MM.1S (cell line): ENCODE measurements at regions not wholly inside any gene's neighbourhood (a gene's known extent, or its start where the extent isn't known, plus 50 kb on each side); places are given as distances from the start of the nearest gene placed in this dataset.
"Not testable (repeated sequence)": the region's sequence is repeated elsewhere in the genome, so short reads cannot be mapped to it uniquely, and the experiment has no call there.

Experiments
- DNase-seq: peaks from one replicate; pipeline ENCODE4 v3.0.0-alpha.2; 2015
- H2AFZ ChIP-seq: fragments of 300-600 bp; sonication (generic); 2 replicates; pipeline ENCODE4 v1.6.0; 2016; ENCODE audit warnings: antibody characterized with exemption, low read length
- H3F3A ChIP-seq: fragments of 300-600 bp; sonication (generic); 2 replicates; pipeline ENCODE4 v1.6.1; 2016; ENCODE audit warnings: mild to moderate bottlenecking, antibody characterized with exemption, low read length, moderate library complexity, mixed read lengths; ENCODE audit not compliant: insufficient read depth
- H3K27ac ChIP-seq: fragments of 300-600 bp; sonication (generic); 2 replicates; pipeline ENCODE4 v1.5.1; 2016; ENCODE audit warnings: mild to moderate bottlenecking, low read length
- H3K27me3 ChIP-seq: fragments of 300-600 bp; sonication (generic); replicated peaks from 2 replicates; pipeline ENCODE4 v1.6.0; 2016; ENCODE audit warnings: low read length; ENCODE audit not compliant: insufficient read depth
- H3K36me3 ChIP-seq: fragments of 300-600 bp; sonication (generic); replicated peaks from 2 replicates; pipeline ENCODE4 v1.6.1; 2016; ENCODE audit warnings: mild to moderate bottlenecking, low read length, mixed read lengths; ENCODE audit not compliant: insufficient read depth
- H3K4me1 ChIP-seq: fragments of 300-600 bp; sonication (generic); 2 replicates; pipeline ENCODE4 v1.6.1; 2016; ENCODE audit warnings: low read length, mixed read lengths
- H3K4me2 ChIP-seq: fragments of 300-600 bp; sonication (generic); 2 replicates; pipeline ENCODE4 v1.6.0; 2016; ENCODE audit warnings: low read depth, low read length
- H3K4me3 ChIP-seq: fragments of 300-600 bp; sonication (generic); 2 replicates; pipeline ENCODE4 v1.5.1; 2016; ENCODE audit warnings: low read length, mixed read lengths
- H3K79me2 ChIP-seq: fragments of 300-600 bp; sonication (generic); 2 replicates; pipeline ENCODE4 v1.6.1; 2016; ENCODE audit warnings: mixed run types, low read length, mixed read lengths
- H3K9ac ChIP-seq: fragments of 300-600 bp; sonication (generic); 2 replicates; pipeline ENCODE4 v1.6.1; 2016; ENCODE audit warnings: low read length, mixed read lengths
- H3K9me2 ChIP-seq: fragments of 300-600 bp; sonication (generic); replicated peaks from 2 replicates; pipeline ENCODE4 v1.6.1; 2016; ENCODE audit warnings: mild to moderate bottlenecking, low read length, mixed read lengths; ENCODE audit not compliant: insufficient read depth
- H3K9me3 ChIP-seq: fragments of 300-600 bp; sonication (generic); replicated peaks from 2 replicates; pipeline ENCODE4 v1.6.1; 2016; ENCODE audit warnings: mild to moderate bottlenecking, low read length, mixed read lengths; ENCODE audit not compliant: insufficient read depth
- H4K20me1 ChIP-seq: fragments of 300-600 bp; sonication (generic); 2 replicates; pipeline ENCODE4 v1.6.1; 2016; ENCODE audit warnings: mild to moderate bottlenecking, low read length, moderate library complexity, mixed read lengths; ENCODE audit not compliant: insufficient read depth
- CTCF ChIP-seq: fragments of 300-600 bp; sonication (generic); IDR thresholded peaks from 2 replicates; pipeline ENCODE4 v1.5.1; 2016; ENCODE audit warnings: antibody characterized with exemption, low read length, mixed read lengths
- EZH2 ChIP-seq: fragments of 300-600 bp; sonication (generic); optimal IDR thresholded peaks from 2 replicates; pipeline ENCODE3; 2017; ENCODE audit warnings: low read depth, mild to moderate bottlenecking, antibody characterized with exemption, low read length, mixed read lengths
- EZH2phosphoT487 ChIP-seq: fragments of 300-600 bp; sonication (generic); IDR thresholded peaks from 2 replicates; pipeline ENCODE4 v1.6.1; 2018; ENCODE audit warnings: antibody characterized with exemption, low read length

DNA sequence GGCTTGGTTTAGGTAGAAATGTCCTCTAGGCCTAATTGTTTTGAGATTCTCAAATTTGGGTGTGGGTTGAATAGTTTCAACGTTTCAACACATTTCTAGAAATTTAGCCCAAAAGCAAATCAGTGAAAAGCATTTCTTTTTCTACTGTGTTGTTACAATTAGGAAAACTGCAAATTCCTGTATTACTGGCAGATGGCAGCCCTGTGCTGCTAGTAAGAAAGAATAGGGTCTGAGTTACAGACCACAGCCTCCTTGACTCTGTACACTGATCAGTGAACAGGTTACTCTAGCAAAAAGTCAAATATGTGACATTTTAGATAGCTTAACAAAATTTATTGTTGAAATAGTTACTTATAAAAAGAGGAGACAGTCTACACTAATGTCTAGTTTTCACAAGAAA lies 703.0 kb downstream of the JRKL start:
- Histone ChIP-seq H3K27ac (no peak overlapping the region), H3K4me2 (no peak overlapping the region), H3K9me2 (no peaks in the 10 kb centered on the region), H3K9me3 (no peaks in the 10 kb centered on the region), H3K27me3 (no peaks in the 10 kb centered on the region), H3F3A (no peaks in the 10 kb centered on the region), H4K20me1 (no peaks in the 10 kb centered on the region), H3K9ac (no peak overlapping the region), H3K4me1 (no peaks in the 10 kb centered on the region), H3K36me3 (no peaks in the 10 kb centered on the region), H3K79me2 (no peaks in the 10 kb centered on the region), H3K4me3 (no peak overlapping the region), H2AFZ (no peak overlapping the region)
- TF ChIP-seq CTCF (no peak; the same call in 1 of the 2 replicates), EZH2 (no peak), EZH2phosphoT487 (no peak)
- DNase-seq, result no peak

- H3K27me3 ChIP-seq, H3F3A ChIP-seq, H3K9ac ChIP-seq, H3K79me2 ChIP-seq, H3K4me3 ChIP-seq, H4K20me1 ChIP-seq, H3K9me2 ChIP-seq, H3K36me3 ChIP-seq, H3K27ac ChIP-seq, H3K9me3 ChIP-seq, H2AFZ ChIP-seq, H3K4me1 ChIP-seq, DNase-seq, H3K4me2 ChIP-seq: not testable (repeated sequence)
Observed at GRCh38 chr11:97102180-97102579, 712.4 kb downstream of the JRKL start.

DNA sequence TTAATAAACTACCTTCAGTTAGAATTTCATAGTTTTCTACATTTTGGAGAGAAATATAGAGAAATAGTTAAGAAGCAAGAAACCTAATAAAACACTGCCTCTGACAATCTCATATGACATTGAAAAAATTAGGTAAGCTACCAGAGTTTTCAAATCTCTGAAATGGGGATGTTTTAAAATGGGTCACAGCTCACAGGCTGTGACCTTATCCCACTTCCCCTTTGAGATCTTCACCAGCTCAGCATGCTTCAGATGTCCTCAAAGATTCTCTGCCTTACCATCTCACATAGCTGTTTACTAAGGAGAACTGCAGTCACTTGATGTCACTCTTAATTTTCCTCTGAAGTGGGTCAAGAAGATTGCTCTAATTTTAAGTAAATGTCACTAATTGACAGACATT lies 717.8 kb downstream of the JRKL start:
- H3K4me3 ChIP-seq, result no peak overlapping the region
- no peaks in the 10 kb centered on the region for H3K9me3 ChIP-seq
- H3K27me3 ChIP-seq, result no peaks in the 10 kb centered on the region
- H3K4me1 ChIP-seq, result peaks cover 5% of the 10 kb centered on the region; the same call in 1 of the 2 replicates
- H3K9me2 ChIP-seq, result no peaks in the 10 kb centered on the region
- H3K36me3 ChIP-seq, result no peaks in the 10 kb centered on the region
- no peak overlapping the region for H3K4me2 ChIP-seq
- no peak overlapping the region for H3K9ac ChIP-seq
- no peak overlapping the region for H2AFZ ChIP-seq
- no peak overlapping the region for H3K27ac ChIP-seq
- no peaks in the 10 kb centered on the region for H4K20me1 ChIP-seq
- TF ChIP-seq EZH2 (no peak), CTCF (no peak), EZH2phosphoT487 (no peak)
- no peaks in the 10 kb centered on the region for H3K79me2 ChIP-seq
- DNase-seq, result no peak
- no peaks in the 10 kb centered on the region for H3F3A ChIP-seq

- Histone ChIP-seq H3K9ac (no peak overlapping the region), H3K4me2 (peak overlapping the region; percentile 8; the same call in 1 of the 2 replicates), H3K9me2 (no peaks in the 10 kb centered on the region)
Observed at GRCh38 chr11:97109078-97109477, 719.3 kb downstream of the JRKL start.

More at GRCh38 chr11:97109078-97109477, 719.3 kb downstream of the JRKL start:
- Histone ChIP-seq H3K9me3 (no peaks in the 10 kb centered on the region), H3K27ac (no peak overlapping the region), H2AFZ (no peak overlapping the region), H3K36me3 (no peaks in the 10 kb centered on the region), H3F3A (no peaks in the 10 kb centered on the region), H4K20me1 (no peaks in the 10 kb centered on the region), H3K4me1 (peaks cover 5% of the 10 kb centered on the region; the same call in 1 of the 2 replicates), H3K79me2 (no peaks in the 10 kb centered on the region), H3K27me3 (no peaks in the 10 kb centered on the region), H3K4me3 (no peak overlapping the region)
- peak; percentile 45 for DNase-seq
- no peak for TF ChIP-seq CTCF
- TF ChIP-seq EZH2, result no peak
- TF ChIP-seq EZH2phosphoT487, result no peak
